Ovary (tissue), 7 donors: ENCODE measurements at regions not wholly inside any gene's neighbourhood (a gene's known extent, or its start where the extent isn't known, plus 50 kb on each side); places are given as distances from the start of the nearest gene placed in this dataset.

Experiments
- DNase-seq, 5 donors: peaks; one replicate each; pipeline ENCODE4 v3.0.0-alpha.2; 2019 to 2020
- H3K27ac ChIP-seq, 2 donors: fragments of 200-600 bp; one replicate each; pipeline versions ENCODE4 v1.5.1 to v1.8.0; 2019 to 2022
- H3K27me3 ChIP-seq: fragments of 200-600 bp; one replicate; pipeline ENCODE4 v1.8.0; 2022
- H3K36me3 ChIP-seq: fragments of 200-600 bp; sonication (generic); one replicate; pipeline ENCODE4 v1.5.1; 2019
- H3K4me1 ChIP-seq: one replicate; pipeline ENCODE4 v1.8.1; 2013; ENCODE audit warnings: mild to moderate bottlenecking, moderate library complexity; ENCODE audit not compliant: insufficient read depth
- H3K4me3 ChIP-seq: fragments of 200-600 bp; sonication (generic); one replicate; pipeline ENCODE4 v1.5.1; 2017
- H3K9me3 ChIP-seq, 2 donors: fragments of 200-600 bp in 1 of 2; sonication (generic) in 1 of 2; one replicate each; pipeline versions ENCODE4 v1.5.1 to v1.8.1; 2013 to 2019; ENCODE audit warnings: mild to moderate bottlenecking in 1 of 2, moderate library complexity in 1 of 2
- CTCF ChIP-seq, 3 donors: fragments of 450-650 bp in 2 of 3; fragments of 200-600 bp in 1 of 3; IDR thresholded peaks; one replicate each; pipeline versions ENCODE4 v1.5.1 to v1.8.0; 2016 to 2022; ENCODE audit warnings: antibody characterized with exemption in 3 of 3, mild to moderate bottlenecking in 1 of 3
- EP300 ChIP-seq: sonication (generic); formaldehyde crosslinking; IDR thresholded peaks from one replicate; pipeline ENCODE4 v1.6.1; 2017; ENCODE audit warnings: antibody characterized with exemption
- POLR2A ChIP-seq: fragments of 450-650 bp; IDR thresholded peaks from one replicate; pipeline ENCODE4 v1.6.1; 2017; ENCODE audit warnings: antibody characterized with exemption, mild to moderate bottlenecking, moderate library complexity
- WGBS, 3 donors: extraction: QIAGEN DNeasy Blood & Tissue Kit in 1 of 3; methylation state at CpG; one replicate each; pipeline versions ENCODE4 v1.1.5 to v1.1.7; 2013 to 2017; 5-methylcytosine and 5-hydroxymethylcytosine counted together
- intact Hi-C, 4 donors: fragments of 100-400 bp; cut with DNase I; formaldehyde crosslinking; loops; one replicate each; pipeline versions ENCODE4 v1.11.0 to v1.15.1; 2022 to 2023
- donor health status: DM: no; HTN: no; CAD: no; lungs with moderate emphysema.
- donor health status: DM: no; HTN: no; CAD: no.
- donor health status: Bipolar disorder and iron deficiency.
- donor health status: DM: no; HTN: no; CAD: no.
- donor health status: DM: yes; HTN: yes; CAD: no.

- Histone ChIP-seq H3K9me3 (no peaks in the 10 kb centered on the region), H3K27me3 (no peaks in the 10 kb centered on the region), H3K27ac (no peak overlapping the region), H3K4me3 (no peak overlapping the region), H3K36me3 (no peaks in the 10 kb centered on the region), H3K4me1 (no peaks in the 10 kb centered on the region)
- intact Hi-C loops = no loop called here
- TF ChIP-seq CTCF (IDR thresholded peaks at IDR 0.05) (no peak), POLR2A (no peak), EP300 (no peak)
- DNase-seq = no peak
- WGBS, 3 donors = 86 to 92% (median 88%) methylated on average over 5 of the region's 5 CpGs
Observed at GRCh38 chr13:22092791-22093560, 422.1 kb downstream of the FGF9 start.

- Histone ChIP-seq H3K9me3 (no peaks in the 10 kb centered on the region), H3K36me3 (no peaks in the 10 kb centered on the region), H3K4me1 (no peaks in the 10 kb centered on the region), H3K27ac (no peak overlapping the region), H3K4me3 (no peak overlapping the region), H3K27me3 (no peaks in the 10 kb centered on the region)
- 82 to 94% (median 89%) methylated on average over 3 of the region's 3 CpGs for WGBS, 3 donors
- no peak for DNase-seq
- intact Hi-C loops = no loop called here
- no peak for TF ChIP-seq POLR2A
- TF ChIP-seq EP300 = no peak
- TF ChIP-seq CTCF (IDR thresholded peaks at IDR 0.05) = no peak
Observed at GRCh38 chr13:22095794-22096193, 424.9 kb downstream of the FGF9 start.

DNA sequence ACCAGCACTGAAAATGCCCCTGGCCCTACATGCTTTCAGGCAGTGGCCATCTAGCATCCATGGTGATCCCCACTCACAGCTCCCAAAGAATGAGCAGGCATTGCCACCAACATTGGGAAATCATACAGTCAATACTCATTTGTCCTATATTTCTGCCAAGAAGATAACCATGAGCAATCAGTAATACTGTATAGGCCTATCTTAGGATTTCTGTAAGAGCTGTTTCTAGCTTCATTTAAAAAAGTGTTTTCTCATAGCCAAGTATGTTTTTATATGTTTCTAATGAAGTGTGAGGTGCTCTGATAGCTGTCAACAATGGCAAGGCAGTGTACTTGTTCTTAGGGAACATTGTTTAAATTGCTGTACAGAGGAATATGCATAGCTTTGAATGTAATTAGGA lies 428.7 kb downstream of the FGF9 start:
- H3K4me3 ChIP-seq = no peak overlapping the region
- intact Hi-C loops = no loop called here
- no peak for DNase-seq
- TF ChIP-seq EP300 (no peak), CTCF (IDR thresholded peaks at IDR 0.05) (no peak), POLR2A (no peak)
- no peaks in the 10 kb centered on the region for H3K36me3 ChIP-seq
- no peaks in the 10 kb centered on the region for H3K4me1 ChIP-seq
- H3K27me3 ChIP-seq = no peaks in the 10 kb centered on the region
- no peak overlapping the region for H3K27ac ChIP-seq
- H3K9me3 ChIP-seq = no peaks in the 10 kb centered on the region

DNA sequence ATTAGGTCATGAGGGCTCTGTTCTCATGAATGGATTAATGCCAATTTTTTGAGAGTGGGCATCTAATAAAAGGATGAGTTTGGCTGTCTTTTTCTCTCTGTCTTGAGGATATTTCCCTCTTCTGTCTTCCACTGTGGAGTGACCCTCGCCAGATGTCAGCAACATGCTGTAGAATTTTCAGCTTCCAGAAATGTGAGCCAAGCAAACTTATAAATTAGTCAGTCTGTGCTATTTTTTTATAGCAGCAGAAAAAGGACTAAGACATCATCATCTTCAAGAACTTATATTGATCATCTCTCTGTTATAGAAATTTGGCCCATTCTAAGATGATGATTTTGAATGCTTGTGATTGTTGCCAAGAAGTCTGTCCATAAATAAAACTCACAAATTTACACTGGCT lies 431.4 kb downstream of the FGF9 start:
- 57 to 85% (median 81%) methylated on average over 1 of the region's 1 CpG for WGBS, 3 donors
- intact Hi-C loops = no loop called here
- no peak for TF ChIP-seq POLR2A
- no peak for TF ChIP-seq CTCF (IDR thresholded peaks at IDR 0.05)
- TF ChIP-seq EP300 = no peak

More for the DNA sequence above, 431.4 kb downstream of the FGF9 start:
- H3K27me3 ChIP-seq = no peaks in the 10 kb centered on the region
- no peak overlapping the region for H3K27ac ChIP-seq
- H3K4me3 ChIP-seq = no peak overlapping the region
- H3K4me1 ChIP-seq = no peaks in the 10 kb centered on the region
- no peaks in the 10 kb centered on the region for H3K36me3 ChIP-seq
- no peak for DNase-seq
- no peaks in the 10 kb centered on the region for H3K9me3 ChIP-seq
